Fibroblast of skin of right quadriceps (primary cell): ENCODE measurements at regions not wholly inside any gene's neighbourhood (a gene's known extent, or its start where the extent isn't known, plus 50 kb on each side); places are given as distances from the start of the nearest gene placed in this dataset.
"Not testable (repeated sequence)": the region's sequence is repeated elsewhere in the genome, so short reads cannot be mapped to it uniquely, and the experiment has no call there.

Experiments
- DNase-seq: peaks from one replicate; pipeline ENCODE4 v3.0.0-alpha.2; 2013

GRCh38 chr14:106770158-106770672 is 1243.8 kb downstream of the TMEM121 start:
- not testable (repeated sequence) for DNase-seq

DNA sequence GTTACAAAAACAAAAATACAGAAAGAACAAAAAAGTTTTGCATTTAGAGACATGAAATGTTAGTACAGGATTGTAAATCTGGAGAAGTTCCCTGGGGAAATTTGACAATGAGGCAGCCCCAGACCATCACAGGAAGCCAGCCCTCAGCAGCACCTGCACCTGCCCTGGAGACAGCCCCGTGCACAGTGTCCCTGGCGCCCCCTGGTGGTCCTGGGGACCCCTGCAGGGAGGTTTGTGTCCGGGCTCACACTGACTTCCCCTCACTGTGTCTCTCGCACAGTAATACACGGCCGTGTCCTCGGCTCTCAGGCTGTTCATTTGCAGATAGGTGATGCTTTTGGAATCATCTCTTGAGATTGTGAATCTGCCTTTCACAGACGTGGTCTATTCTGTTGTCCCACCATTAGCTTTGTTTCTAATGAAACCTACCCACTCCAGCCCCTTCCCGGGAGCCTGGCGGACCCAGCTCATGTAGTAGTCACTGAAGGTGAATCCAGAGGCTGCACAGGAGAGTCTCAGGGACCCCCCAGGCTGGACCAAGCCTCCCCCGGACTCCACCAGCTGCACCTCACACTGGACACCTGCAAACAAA is 1248.6 kb downstream of the TMEM121 start:
- not testable (repeated sequence) for DNase-seq

- no peak for DNase-seq
Measured at GRCh38 chr14:106776395-106776983, 1250.1 kb downstream of the TMEM121 start.

DNA sequence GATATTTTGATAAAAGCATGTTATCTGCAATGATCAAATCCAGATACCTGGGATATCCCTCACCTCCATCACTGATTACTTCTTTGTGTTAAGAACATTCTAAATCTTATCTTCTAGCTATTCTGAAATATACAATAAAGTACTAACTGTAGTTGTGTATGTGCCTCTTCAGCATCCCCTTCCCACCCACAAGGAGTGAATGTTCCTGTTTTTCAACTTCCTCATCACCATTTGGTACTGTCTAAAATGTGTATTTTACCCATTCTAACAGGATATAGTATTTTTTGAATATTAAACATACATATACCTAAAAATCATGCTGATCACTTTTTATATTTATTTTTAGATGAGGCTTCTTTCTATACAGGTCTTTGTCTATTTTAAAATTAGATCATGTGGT is 1252.6 kb downstream of the TMEM121 start:
- DNase-seq = no peak

GRCh38 chr14:106786697-106787096 is 1260.3 kb downstream of the TMEM121 start:
- DNase-seq = no peak

GRCh38 chr14:106787626-106788025 is 1261.2 kb downstream of the TMEM121 start:
- DNase-seq = no peak

GRCh38 chr14:106788534-106788933 is 1262.2 kb downstream of the TMEM121 start:
- DNase-seq = no peak

GRCh38 chr14:106789318-106789717 is 1262.9 kb downstream of the TMEM121 start:
- no peak for DNase-seq

DNA sequence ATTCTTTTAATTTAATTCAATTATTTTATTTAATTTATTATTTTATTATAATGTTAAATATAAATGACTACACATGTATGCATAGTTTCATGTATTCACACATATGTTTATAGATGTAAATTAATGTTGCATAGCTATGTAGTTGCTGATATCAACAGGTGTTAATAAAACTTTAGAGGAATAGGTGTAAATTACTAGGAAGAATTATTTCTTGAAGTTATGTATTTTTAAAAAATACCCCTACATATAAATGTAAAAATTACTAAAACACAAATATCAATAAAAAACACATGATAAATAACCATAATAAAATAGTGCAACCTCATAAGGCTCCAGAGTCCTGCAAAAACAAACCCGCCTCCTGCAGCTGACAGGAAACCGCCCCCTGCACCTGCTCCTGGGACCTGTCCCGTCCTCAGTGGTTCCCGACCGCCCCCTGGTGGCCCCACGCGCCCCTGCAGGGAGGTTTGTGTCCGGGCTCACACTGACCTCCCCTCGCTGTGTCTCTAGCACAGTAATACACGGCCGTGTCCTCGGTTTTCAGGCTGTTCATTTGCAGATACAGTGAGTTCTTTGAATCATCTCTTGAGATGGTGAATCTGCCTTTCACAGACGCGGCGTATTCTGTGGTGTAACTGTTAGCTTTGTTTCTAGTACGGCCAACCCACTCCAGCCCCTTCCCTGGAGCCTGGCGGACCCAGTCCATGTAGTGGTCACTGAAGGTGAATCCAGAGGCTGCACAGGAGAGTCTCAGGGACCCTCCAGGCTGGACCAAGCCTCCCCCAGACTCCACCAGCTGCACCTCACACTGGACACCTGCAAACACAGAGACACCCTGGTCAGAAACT is 1264.0 kb downstream of the TMEM121 start:
- DNase-seq = no peak

GRCh38 chr14:106792543-106792942 is 1266.2 kb downstream of the TMEM121 start:
- no peak for DNase-seq

- DNase-seq = not testable (repeated sequence)
Measured at GRCh38 chr14:106798166-106798565, 1271.8 kb downstream of the TMEM121 start.

GRCh38 chr14:106802413-106803364 is 1276.3 kb downstream of the TMEM121 start:
- no peak for DNase-seq

DNA sequence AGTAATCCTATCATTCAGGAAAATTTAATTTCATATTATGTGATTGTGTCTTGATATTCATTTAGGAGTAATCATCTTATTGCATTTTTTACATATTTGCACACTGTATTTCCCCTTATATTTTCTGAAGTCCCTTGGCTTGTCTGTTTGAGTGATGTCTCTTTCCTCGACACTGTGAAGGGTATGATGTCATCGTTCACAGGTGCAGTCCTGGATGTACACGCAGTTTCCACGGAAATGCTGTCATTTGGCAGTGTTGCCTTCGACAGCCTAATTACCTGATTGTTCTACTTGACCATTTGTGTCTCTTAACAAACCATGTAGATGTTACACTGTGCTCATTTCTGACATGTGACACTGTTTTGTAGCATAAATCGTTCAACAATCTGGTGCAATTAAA is 1277.0 kb downstream of the TMEM121 start:
- DNase-seq = no peak

DNA sequence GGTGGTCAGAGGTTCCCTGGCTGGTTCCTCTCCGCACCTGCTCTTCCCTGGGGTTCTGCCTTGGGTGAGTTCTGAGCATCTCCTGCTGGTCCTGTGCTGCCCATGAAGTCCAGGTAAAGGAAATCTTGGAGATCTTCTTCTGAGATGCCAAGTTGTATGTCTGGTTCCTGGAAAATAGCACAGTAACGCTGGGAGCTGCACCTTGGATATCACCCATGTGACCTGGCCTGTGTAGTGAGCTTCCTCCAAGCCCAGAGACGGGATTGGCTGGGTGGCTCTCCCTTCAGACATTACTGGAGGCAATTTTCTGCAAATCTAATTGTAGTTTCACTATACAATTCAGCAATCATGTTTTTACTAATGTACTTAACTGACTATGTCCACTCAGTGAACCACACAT is 1281.1 kb downstream of the TMEM121 start:
- DNase-seq = no peak

- no peak for DNase-seq
Measured at GRCh38 chr14:106808458-106808857, 1282.1 kb downstream of the TMEM121 start.

DNA sequence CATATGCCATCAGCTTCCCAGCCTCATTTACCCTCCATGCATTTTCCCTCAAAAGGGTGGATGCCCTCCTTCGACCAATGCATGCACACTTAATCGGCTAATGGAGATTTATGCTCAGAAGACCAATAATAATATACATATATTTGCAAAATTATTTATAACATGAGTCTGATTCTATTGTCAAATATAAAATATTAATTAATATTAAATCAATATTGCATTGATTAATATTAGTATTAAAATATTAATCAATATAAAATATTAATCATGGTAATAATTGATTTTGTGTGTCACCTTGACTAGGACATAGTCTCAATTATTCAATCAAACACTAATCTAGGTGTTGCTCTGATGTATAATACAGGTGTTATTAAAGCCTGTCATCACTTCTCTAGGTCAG is 1282.5 kb downstream of the TMEM121 start:
- DNase-seq = no peak

- DNase-seq = no peak
Measured at GRCh38 chr14:106809615-106810014, 1283.2 kb downstream of the TMEM121 start.

DNA sequence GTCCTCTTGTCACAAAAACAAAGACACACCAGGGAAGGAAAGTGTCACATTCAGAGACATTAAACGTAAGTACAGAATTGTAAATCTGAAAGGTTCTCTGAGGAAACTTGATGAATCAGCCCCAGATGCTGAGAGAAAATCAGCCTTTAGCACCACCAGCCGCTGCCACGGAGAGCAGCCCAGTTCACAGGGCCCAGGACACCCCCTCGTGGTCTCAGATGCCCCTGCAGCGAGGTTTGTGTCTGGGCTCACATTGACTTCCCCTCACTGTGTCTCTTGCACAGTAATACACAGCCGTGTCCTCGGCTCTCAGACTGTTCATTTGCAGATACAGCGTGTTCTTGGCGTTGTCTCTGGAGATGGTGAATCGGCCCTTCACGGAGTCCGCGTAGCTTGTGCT is 1283.8 kb downstream of the TMEM121 start:
- DNase-seq = not testable (repeated sequence)

DNA sequence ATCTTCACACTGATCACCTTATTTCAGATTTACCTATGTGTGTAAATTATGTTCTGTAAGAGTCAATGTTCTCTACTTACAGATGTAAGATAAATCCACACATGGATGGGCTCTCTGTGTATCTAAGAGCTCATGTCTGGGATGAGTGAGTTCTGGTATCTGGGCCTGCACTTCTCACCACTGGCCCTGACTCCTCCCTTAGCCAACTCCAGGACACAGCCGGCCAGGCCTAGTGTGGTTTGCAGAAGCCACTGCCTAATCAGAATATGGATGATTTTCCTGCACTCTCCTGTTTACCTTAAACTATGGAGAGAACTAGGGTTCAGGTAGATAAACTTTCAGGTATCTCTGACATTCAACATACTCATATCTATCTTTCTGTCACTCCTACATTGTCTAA is 1284.8 kb downstream of the TMEM121 start:
- DNase-seq = no peak

DNA sequence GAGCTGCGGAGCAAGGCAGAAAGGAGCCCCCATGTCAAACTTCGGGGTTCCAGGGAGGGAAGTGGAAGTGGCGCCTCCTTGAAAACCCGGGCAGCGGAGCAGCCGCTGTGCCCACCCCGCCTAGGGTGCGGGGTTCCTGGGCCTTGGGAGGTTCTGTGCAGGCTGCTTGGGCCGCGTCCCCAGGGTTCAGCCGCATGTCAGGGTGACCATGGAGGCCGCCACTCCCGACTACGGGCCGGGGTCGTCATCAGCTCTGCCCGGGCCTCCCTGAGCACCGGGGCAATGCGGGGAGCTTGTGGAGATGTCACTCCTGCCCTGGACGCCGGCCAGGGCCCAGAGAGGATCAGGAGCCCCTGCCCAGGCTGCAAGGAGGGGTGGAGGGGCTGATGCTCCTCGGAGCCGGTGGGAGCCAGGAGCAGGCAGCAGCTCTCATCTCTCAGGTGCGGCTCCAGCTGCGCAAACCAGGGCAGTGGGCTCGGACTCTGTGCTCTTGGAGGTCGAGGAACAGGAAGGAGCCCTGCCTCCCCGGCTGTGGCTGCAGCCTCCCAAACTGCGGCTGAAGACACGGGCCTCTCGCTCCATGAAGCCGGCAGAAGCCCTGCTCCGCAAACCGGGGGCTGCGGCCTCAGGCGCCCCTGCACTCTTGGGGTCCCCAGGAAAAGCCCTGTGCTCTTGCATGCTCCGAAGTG is 1286.5 kb downstream of the TMEM121 start:
- DNase-seq = no peak

GRCh38 chr14:106813477-106813823 is 1287.1 kb downstream of the TMEM121 start:
- DNase-seq = no peak

GRCh38 chr14:106820119-106820518 is 1293.7 kb downstream of the TMEM121 start:
- no peak for DNase-seq
